22Rv1 (cell line): ENCODE measurements at regions not wholly inside any gene's neighbourhood (a gene's known extent, or its start where the extent isn't known, plus 50 kb on each side); places are given as distances from the start of the nearest gene placed in this dataset.

Experiments used
- CTCF ChIP-seq: fragments of 450-650 bp; IDR thresholded peaks from 2 replicates; pipeline ENCODE4 v1.5.1; 2017; ENCODE audit warnings: mild to moderate bottlenecking
- ZFX ChIP-seq: fragments of 450-650 bp; IDR thresholded peaks from 2 replicates; pipeline ENCODE4 v1.6.1; 2017; ENCODE audit warnings: antibody characterized with exemption, borderline replicate concordance

GRCh38 chr2:23323198-23323916 is 61.6 kb upstream of the KLHL29 start:
- no peak for TF ChIP-seq CTCF
- no peak for TF ChIP-seq ZFX
